ENCODE measurements at regions not wholly inside any gene's neighbourhood (a gene's known extent, or its start where the extent isn't known, plus 50 kb on each side); places are given as distances from the start of the nearest gene placed in this dataset.

DNA sequence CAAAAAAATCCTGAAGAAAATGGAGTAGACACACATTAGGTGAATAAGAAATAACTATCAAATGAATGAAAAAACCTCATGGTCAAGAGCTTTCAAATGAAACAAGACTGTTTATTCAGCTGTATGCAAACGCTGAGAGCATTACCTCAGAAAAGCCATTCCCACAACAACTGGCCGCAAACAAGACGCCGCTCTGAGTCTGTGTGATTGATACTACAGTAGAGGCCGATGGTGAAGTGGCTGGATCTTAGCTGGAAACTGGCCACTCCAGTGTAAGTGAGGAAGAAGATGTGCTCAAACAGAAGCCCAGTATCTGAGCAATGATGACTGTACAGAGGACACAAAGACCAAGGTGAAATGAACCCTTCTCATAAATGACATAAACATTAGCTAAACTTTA lies 252.4 kb upstream of the GHITM start:
- dilution Hi-C loops (cut with MboI; ENCODE audit: extremely low pct_ligation_motif_present, low sequenced_read_pairs), result no loop called here
- Histone ChIP-seq H3K4me1 (ENCODE audit: control insufficient read depth, extremely low read depth, insufficient read depth, low read length) (no peaks in the 10 kb centered on the region), H3K79me2 (ENCODE audit: control insufficient read depth, insufficient read depth, low read length) (no peaks in the 10 kb centered on the region), H4K20me1 (ENCODE audit: control insufficient read depth, extremely low read depth, insufficient read depth, low read length) (no peaks in the 10 kb centered on the region), H3K27me3 (ENCODE audit: control insufficient read depth, extremely low read depth, insufficient read depth, low read length) (no peaks in the 10 kb centered on the region), H3K9me3 (ENCODE audit: control insufficient read depth, low read depth, low read length) (no peaks in the 10 kb centered on the region), H3K9ac (ENCODE audit: control insufficient read depth, extremely low read depth, insufficient read depth, low read length) (no peak overlapping the region), H3K4me3 (ENCODE audit: control insufficient read depth in 2 of 3, extremely low read depth in 1 of 3, insufficient read depth in 2 of 3, low read depth in 1 of 3, low read length in 3 of 3) (no peak overlapping the region), H3K27ac (ENCODE audit: control insufficient read depth, insufficient read depth, low read length) (no peak overlapping the region), H3K9me1 (ENCODE audit: control insufficient read depth, extremely low read depth, insufficient read depth, low read length) (no peaks in the 10 kb centered on the region), H2AFZ (ENCODE audit: control insufficient read depth, low read length) (no peak overlapping the region), H3K36me3 (ENCODE audit: control insufficient read depth in 2 of 2, extremely low read depth in 1 of 2, insufficient read depth in 2 of 2, low read length in 2 of 2) (no peaks in the 10 kb centered on the region), H3K4me2 (ENCODE audit: control insufficient read depth, extremely low read depth, insufficient read depth, low read depth, low read length) (no peak overlapping the region)
- TF ChIP-seq EZH2 (IDR thresholded peaks at IDR 0.05; ENCODE audit: low read length), result no peak
- TF ChIP-seq, protein P1, sequence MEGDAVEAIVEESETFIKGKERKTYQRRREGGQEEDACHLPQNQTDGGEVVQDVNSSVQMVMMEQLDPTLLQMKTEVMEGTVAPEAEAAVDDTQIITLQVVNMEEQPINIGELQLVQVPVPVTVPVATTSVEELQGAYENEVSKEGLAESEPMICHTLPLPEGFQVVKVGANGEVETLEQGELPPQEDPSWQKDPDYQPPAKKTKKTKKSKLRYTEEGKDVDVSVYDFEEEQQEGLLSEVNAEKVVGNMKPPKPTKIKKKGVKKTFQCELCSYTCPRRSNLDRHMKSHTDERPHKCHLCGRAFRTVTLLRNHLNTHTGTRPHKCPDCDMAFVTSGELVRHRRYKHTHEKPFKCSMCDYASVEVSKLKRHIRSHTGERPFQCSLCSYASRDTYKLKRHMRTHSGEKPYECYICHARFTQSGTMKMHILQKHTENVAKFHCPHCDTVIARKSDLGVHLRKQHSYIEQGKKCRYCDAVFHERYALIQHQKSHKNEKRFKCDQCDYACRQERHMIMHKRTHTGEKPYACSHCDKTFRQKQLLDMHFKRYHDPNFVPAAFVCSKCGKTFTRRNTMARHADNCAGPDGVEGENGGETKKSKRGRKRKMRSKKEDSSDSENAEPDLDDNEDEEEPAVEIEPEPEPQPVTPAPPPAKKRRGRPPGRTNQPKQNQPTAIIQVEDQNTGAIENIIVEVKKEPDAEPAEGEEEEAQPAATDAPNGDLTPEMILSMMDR (optimal IDR thresholded peaks at IDR 0.05 in 1 of 3, IDR thresholded peaks at IDR 0.05 in 1 of 3, conservative IDR thresholded peaks at IDR 0.05 in 1 of 3; ENCODE audit: extremely low read depth in 1 of 3, insufficient read depth in 2 of 3, low read length in 3 of 3), result no peak
- DNase-seq (ENCODE audit: low read depth, low spot score), result no peak
- no peak for FAIRE-seq

DNA sequence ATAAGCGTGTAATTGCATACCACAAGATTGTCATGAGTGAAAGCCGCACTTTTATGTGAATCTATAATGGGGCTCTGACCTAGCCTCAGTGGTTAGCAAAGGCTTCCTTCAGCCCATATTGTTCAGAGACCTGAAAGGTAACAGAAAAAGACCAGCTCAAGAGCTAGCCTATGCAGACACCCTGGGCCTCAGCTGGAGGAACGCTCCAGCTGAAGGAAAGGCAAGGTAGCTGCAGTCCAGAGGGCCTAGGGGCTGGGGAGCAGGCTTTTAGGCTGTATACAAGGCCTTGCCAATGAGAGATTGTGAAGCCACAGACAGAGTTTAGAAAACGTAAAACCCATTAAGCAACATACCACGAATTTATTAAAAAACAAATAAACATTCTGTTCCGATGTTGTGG lies 246.6 kb upstream of the GHITM start:
- no peaks in the 10 kb centered on the region for H3K4me1 ChIP-seq (ENCODE audit: control insufficient read depth, extremely low read depth, insufficient read depth, low read length)
- no peaks in the 10 kb centered on the region for H3K36me3 ChIP-seq (ENCODE audit: control insufficient read depth in 2 of 2, extremely low read depth in 1 of 2, insufficient read depth in 2 of 2, low read length in 2 of 2)
- H3K4me2 ChIP-seq (ENCODE audit: control insufficient read depth, extremely low read depth, insufficient read depth, low read depth, low read length), result no peak overlapping the region
- dilution Hi-C loops (cut with MboI; ENCODE audit: extremely low pct_ligation_motif_present, low sequenced_read_pairs), result no loop called here
- no peak overlapping the region for H2AFZ ChIP-seq (ENCODE audit: control insufficient read depth, low read length)
- FAIRE-seq (no peak), DNase-seq (ENCODE audit: low read depth, low spot score) (no peak)
- no peaks in the 10 kb centered on the region for H3K9me1 ChIP-seq (ENCODE audit: control insufficient read depth, extremely low read depth, insufficient read depth, low read length)
- H3K27me3 ChIP-seq (ENCODE audit: control insufficient read depth, extremely low read depth, insufficient read depth, low read length), result no peaks in the 10 kb centered on the region
- no peak overlapping the region for H3K9ac ChIP-seq (ENCODE audit: control insufficient read depth, extremely low read depth, insufficient read depth, low read length)
- TF ChIP-seq EZH2 (IDR thresholded peaks at IDR 0.05; ENCODE audit: low read length), result no peak
- TF ChIP-seq, protein P1 (optimal IDR thresholded peaks at IDR 0.05 in 1 of 3, IDR thresholded peaks at IDR 0.05 in 1 of 3, conservative IDR thresholded peaks at IDR 0.05 in 1 of 3; ENCODE audit: extremely low read depth in 1 of 3, insufficient read depth in 2 of 3, low read length in 3 of 3), result no peak
- no peaks in the 10 kb centered on the region for H4K20me1 ChIP-seq (ENCODE audit: control insufficient read depth, extremely low read depth, insufficient read depth, low read length)
- H3K79me2 ChIP-seq (ENCODE audit: control insufficient read depth, insufficient read depth, low read length), result no peaks in the 10 kb centered on the region
- H3K4me3 ChIP-seq (ENCODE audit: control insufficient read depth in 2 of 3, extremely low read depth in 1 of 3, insufficient read depth in 2 of 3, low read depth in 1 of 3, low read length in 3 of 3), result no peak overlapping the region
- H3K27ac ChIP-seq (ENCODE audit: control insufficient read depth, insufficient read depth, low read length), result no peak overlapping the region
- H3K9me3 ChIP-seq (ENCODE audit: control insufficient read depth, low read depth, low read length), result no peaks in the 10 kb centered on the region

Data from keratinocyte (primary cell).